Kidney (tissue), 13 donors: ENCODE measurements at regions not wholly inside any gene's neighbourhood (a gene's known extent, or its start where the extent isn't known, plus 50 kb on each side); places are given as distances from the start of the nearest gene placed in this dataset.
A peak's percentile ranks its signal among the peaks of the same experiment; 100 is the strongest.
"Not testable (repeated sequence)": the region's sequence is repeated elsewhere in the genome, so short reads cannot be mapped to it uniquely, and the experiment has no call there.

ENCODE experiments used
- DNase-seq, 5 donors: peaks; one replicate each; pipeline ENCODE4 v3.0.0-alpha.2; 2013 to 2020
- FAIRE-seq: peaks from 2 replicates; lab custom pipeline; 2012; peaks lifted over from hg19 to GRCh38; lab: Jason Lieb, UNC
- H3K27ac ChIP-seq, 2 donors: one replicate each; pipeline ENCODE4 v1.7.0; 2013; ENCODE audit warnings: low read depth in 2 of 2, low read length in 2 of 2, inconsistent platforms in 1 of 2
- H3K27me3 ChIP-seq: one replicate; pipeline ENCODE4 v1.7.1; 2013; ENCODE audit warnings: low read length, inconsistent platforms; ENCODE audit not compliant: control insufficient read depth, insufficient read depth
- H3K36me3 ChIP-seq, 3 donors: one replicate each; pipeline versions ENCODE4 v1.7.0 to v1.7.1; 2013; ENCODE audit warnings: low read length in 3 of 3, control low read depth in 1 of 3, inconsistent platforms in 1 of 3; ENCODE audit not compliant: insufficient read depth in 3 of 3, control insufficient read depth in 2 of 3
- H3K4me1 ChIP-seq, 3 donors: one replicate each; pipeline versions ENCODE4 v1.7.0 to v1.7.1; 2013; ENCODE audit warnings: low read length in 3 of 3, inconsistent platforms in 1 of 3, low read depth in 1 of 3; ENCODE audit not compliant: control insufficient read depth in 2 of 3, insufficient read depth in 2 of 3
- H3K4me3 ChIP-seq, 3 donors: one replicate each; pipeline versions ENCODE4 v1.7.0 to v1.8.1; 2013; ENCODE audit warnings: low read length in 3 of 3, control low read depth in 1 of 3, inconsistent platforms in 1 of 3
- H3K9ac ChIP-seq, 3 donors: one replicate each; pipeline versions ENCODE4 v1.7.0 to v1.7.1; 2013; ENCODE audit warnings: low read length in 3 of 3, control low read depth in 1 of 3, inconsistent platforms in 1 of 3
- H3K9me3 ChIP-seq, 3 donors: one replicate each; pipeline versions ENCODE4 v1.7.0 to v1.7.1; 2013; ENCODE audit warnings: low read length in 3 of 3, control low read depth in 1 of 3, inconsistent platforms in 1 of 3; ENCODE audit not compliant: control insufficient read depth in 2 of 3, insufficient read depth in 1 of 3
- intact Hi-C: fragments of 100-400 bp; cut with DNase I; formaldehyde crosslinking; loops from one replicate; pipeline ENCODE4 v1.11.1; 2022
- TF ChIP-seq, protein P1 (sequence below): IDR thresholded peaks from 3 replicates; pipeline ENCODE4 v1.5.1; 2012; ENCODE audit warnings: mild to moderate bottlenecking, moderate library complexity, borderline replicate concordance; ENCODE audit not compliant: insufficient read depth; ENCODE audit errors: extremely low read depth
- donor health status: control.
- donor health status: control.
- donor health status: control.
- donor health status: control.
- donor health status: control.
- donor health status: DM: yes; HTN: yes; CAD: no.
- donor health status: Normal renal cell carcinoma (clear cell type).

DNA sequence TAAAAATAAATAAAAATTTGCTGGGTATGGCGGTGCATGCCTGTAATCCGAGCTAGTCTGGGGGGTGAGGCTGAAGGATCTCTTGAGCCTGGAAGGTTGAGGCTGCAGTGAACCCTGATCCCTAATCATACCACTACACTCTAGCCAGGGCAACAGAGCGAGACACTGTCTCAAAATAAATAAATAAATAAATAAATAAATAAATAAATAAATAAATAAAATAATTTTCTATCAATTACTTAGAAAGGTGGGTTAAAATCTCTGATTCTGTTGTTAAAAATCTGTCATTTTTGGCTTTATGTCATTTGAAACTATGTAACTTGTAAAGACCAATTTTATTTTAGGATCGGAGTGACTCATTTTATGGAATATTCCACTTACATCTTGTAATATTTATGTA is 958.6 kb downstream of the NXPH1 start:
- intact Hi-C loops: no loop called here
- Histone ChIP-seq H3K9ac (no peak overlapping the region), H3K27ac (no peak overlapping the region), H3K27me3 (no peaks in the 10 kb centered on the region), H3K36me3 (no peaks in the 10 kb centered on the region), H3K9me3 (peaks cover 0 to 5% (median 0%) of the 10 kb centered on the region in 3 donors), H3K4me1 (no peaks in the 10 kb centered on the region), H3K4me3 (no peak overlapping the region)
- FAIRE-seq (no peak), DNase-seq (no peak)
- TF ChIP-seq, protein P1, sequence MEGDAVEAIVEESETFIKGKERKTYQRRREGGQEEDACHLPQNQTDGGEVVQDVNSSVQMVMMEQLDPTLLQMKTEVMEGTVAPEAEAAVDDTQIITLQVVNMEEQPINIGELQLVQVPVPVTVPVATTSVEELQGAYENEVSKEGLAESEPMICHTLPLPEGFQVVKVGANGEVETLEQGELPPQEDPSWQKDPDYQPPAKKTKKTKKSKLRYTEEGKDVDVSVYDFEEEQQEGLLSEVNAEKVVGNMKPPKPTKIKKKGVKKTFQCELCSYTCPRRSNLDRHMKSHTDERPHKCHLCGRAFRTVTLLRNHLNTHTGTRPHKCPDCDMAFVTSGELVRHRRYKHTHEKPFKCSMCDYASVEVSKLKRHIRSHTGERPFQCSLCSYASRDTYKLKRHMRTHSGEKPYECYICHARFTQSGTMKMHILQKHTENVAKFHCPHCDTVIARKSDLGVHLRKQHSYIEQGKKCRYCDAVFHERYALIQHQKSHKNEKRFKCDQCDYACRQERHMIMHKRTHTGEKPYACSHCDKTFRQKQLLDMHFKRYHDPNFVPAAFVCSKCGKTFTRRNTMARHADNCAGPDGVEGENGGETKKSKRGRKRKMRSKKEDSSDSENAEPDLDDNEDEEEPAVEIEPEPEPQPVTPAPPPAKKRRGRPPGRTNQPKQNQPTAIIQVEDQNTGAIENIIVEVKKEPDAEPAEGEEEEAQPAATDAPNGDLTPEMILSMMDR: no peak

DNA sequence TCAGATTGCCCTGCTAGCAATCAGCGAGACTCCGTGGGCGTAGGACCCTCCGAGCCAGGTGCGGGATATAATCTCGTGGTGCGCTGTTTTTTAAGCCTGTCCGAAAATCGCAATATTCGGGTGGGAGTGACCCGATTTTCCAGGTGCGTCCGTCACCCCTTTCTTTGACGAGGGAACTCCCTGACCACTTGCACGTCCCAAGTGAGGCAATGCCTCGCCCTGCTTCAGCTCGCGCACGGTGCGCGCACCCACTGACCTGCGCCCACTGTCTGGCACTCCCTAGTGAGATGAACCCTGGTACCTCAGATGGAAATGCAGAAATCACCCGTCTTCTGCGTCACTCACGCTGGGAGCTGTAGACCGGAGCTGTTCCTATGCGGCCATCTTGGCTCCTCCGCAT is 971.0 kb downstream of the NXPH1 start:
- H3K27me3 ChIP-seq, H3K4me3 ChIP-seq, H3K27ac ChIP-seq, FAIRE-seq, H3K36me3 ChIP-seq, H3K9ac ChIP-seq, H3K9me3 ChIP-seq, H3K4me1 ChIP-seq, intact Hi-C loops: not testable (repeated sequence)
- DNase-seq: peak in 1 of 5 donors; percentile 42

DNA sequence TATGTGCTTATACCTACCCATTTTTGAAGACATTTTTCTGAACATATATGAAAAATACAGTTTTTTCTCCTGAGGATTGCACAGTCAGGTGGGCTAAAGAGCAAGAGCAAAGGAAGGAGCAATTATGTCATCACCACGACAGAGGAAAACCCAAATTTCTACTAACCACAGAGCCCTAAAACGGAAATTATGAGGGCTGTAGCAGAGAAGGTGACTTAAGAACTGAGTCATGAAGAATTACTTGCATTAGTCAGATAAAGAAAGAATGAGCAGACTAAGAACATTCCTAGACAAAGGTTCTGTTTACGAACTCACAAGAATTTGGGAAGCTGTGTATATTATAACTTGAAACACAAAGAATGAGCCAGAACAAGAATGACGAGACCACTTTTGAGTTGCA is 974.4 kb downstream of the NXPH1 start:
- Histone ChIP-seq H3K9me3 (no peaks in the 10 kb centered on the region), H3K4me1 (no peaks in the 10 kb centered on the region), H3K4me3 (no peak overlapping the region), H3K36me3 (no peaks in the 10 kb centered on the region), H3K27ac (no peak overlapping the region), H3K9ac (no peak overlapping the region), H3K27me3 (no peaks in the 10 kb centered on the region)
- TF ChIP-seq, protein P1: no peak
- intact Hi-C loops: no loop called here
- FAIRE-seq: no peak
- no peak for DNase-seq

DNA sequence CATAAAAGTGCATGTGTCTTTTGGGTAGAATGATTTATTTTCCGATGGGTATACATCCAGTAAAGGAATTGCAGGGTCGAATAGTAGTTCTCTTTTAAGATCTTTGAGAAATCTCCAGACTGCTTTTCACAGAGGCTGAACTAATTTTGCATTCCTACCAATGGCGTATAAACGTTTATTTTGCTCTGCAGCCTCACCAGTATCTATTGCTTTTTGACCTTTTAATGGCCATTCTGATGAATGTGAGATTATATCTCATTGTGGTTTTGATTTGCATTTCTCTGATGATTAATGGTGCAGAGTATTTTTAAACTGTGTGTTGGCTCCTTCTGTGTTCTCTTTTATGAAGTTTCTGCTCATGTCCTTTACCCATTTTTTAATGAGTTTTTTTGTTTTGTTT is 1020.1 kb downstream of the NXPH1 start:
- intact Hi-C loops: no loop called here
- Histone ChIP-seq H3K36me3 (no peaks in the 10 kb centered on the region), H3K4me1 (no peaks in the 10 kb centered on the region), H3K27ac (no peak overlapping the region), H3K9ac (no peak overlapping the region), H3K9me3 (no peaks in the 10 kb centered on the region), H3K27me3 (no peaks in the 10 kb centered on the region), H3K4me3 (no peak overlapping the region)
- DNase-seq (no peak), FAIRE-seq (no peak)
- TF ChIP-seq, protein P1: no peak
